ENCODE measurements at regions not wholly inside any gene's neighbourhood (a gene's known extent, or its start where the extent isn't known, plus 50 kb on each side); places are given as distances from the start of the nearest gene placed in this dataset.

DNA sequence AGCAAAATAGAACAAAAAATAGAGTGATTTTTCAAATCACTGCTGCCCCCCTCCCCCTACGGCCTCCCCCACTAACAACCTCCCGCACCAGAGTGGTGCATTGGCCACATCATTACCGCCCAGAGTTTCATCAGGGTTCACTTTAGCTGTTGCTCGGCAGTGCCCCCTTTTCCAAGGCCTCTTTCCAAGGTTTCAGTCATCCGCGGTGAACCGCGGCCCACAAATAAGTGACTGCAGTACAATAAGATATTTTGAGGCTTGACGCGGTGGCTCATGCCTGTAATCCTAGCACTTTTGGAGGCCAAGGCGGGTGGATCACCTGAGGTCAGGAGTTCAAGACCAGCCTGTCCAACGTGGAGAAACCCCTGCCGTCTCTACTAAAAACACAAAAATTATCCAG, 180.0 kb downstream of the MAF start:
- Histone ChIP-seq H2AFZ (ENCODE audit: low read depth, low read length) (no peak overlapping the region), H4K20me1 (ENCODE audit: insufficient read depth, low read length) (no peaks in the 10 kb centered on the region), H3K36me3 (ENCODE audit: insufficient read depth, low read length) (no peaks in the 10 kb centered on the region), H3K4me1 (ENCODE audit: insufficient read depth, low read length) (no peaks in the 10 kb centered on the region), H3K27ac (ENCODE audit: low read depth, low read length) (no peak overlapping the region), H3K9me3 (ENCODE audit: insufficient read depth, low read depth, low read length) (no peaks in the 10 kb centered on the region), H3K27me3 (ENCODE audit: insufficient read depth, low read length) (no peaks in the 10 kb centered on the region), H3K79me2 (ENCODE audit: insufficient read depth, low read length) (no peaks in the 10 kb centered on the region), H3K9ac (ENCODE audit: low read length) (no peak overlapping the region), H3K4me2 (ENCODE audit: low read length) (no peak overlapping the region), H3K4me3 (ENCODE audit: insufficient read depth, low read depth, low read length) (no peak overlapping the region)
- Mint-ChIP-seq H3K9me3 (ENCODE audit: unreplicated experiment) (no peaks in the 10 kb centered on the region), H3K36me3 (ENCODE audit: low read depth, unreplicated experiment) (peaks cover 1% of the 10 kb centered on the region), H3K4me1 (ENCODE audit: low read depth, unreplicated experiment) (no peaks in the 10 kb centered on the region), H3K27me3 (ENCODE audit: low read depth, unreplicated experiment) (peaks cover 6% of the 10 kb centered on the region), H3K27ac (ENCODE audit: unreplicated experiment) (no peak overlapping the region), H3K4me3 (ENCODE audit: unreplicated experiment) (no peak overlapping the region)
- FAIRE-seq (no peak), DNase-seq (ENCODE audit: low read depth) (no peak)
- TF ChIP-seq, protein P1, sequence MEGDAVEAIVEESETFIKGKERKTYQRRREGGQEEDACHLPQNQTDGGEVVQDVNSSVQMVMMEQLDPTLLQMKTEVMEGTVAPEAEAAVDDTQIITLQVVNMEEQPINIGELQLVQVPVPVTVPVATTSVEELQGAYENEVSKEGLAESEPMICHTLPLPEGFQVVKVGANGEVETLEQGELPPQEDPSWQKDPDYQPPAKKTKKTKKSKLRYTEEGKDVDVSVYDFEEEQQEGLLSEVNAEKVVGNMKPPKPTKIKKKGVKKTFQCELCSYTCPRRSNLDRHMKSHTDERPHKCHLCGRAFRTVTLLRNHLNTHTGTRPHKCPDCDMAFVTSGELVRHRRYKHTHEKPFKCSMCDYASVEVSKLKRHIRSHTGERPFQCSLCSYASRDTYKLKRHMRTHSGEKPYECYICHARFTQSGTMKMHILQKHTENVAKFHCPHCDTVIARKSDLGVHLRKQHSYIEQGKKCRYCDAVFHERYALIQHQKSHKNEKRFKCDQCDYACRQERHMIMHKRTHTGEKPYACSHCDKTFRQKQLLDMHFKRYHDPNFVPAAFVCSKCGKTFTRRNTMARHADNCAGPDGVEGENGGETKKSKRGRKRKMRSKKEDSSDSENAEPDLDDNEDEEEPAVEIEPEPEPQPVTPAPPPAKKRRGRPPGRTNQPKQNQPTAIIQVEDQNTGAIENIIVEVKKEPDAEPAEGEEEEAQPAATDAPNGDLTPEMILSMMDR (IDR thresholded peaks at IDR 0.05; ENCODE audit: insufficient read depth, low read depth, low read length): no peak
- no peak for TF ChIP-seq EZH2 (IDR thresholded peaks at IDR 0.05; ENCODE audit: insufficient read depth, low read length)

DNA sequence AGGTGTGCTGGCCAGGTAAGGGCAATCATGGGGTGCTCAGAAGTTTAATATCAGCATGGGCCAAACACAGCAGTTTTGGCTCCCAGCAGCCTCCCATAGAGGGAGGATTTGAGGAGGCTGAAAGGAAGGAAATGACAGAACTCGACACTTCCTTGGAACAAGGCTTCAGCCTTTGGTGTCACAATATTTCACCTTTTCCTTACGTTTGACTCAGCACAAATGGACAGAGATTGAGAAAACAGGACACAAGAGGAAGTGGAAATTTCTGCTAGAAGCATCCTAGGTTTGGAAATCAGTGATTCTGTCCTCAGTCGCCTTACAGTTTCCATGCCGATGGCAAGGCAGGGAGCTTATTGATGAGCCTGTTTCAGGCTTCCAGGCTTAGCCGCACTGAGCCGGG, 181.4 kb downstream of the MAF start:
- no peak overlapping the region for H3K4me3 ChIP-seq (ENCODE audit: insufficient read depth, low read depth, low read length)
- H3K79me2 ChIP-seq (ENCODE audit: insufficient read depth, low read length): no peaks in the 10 kb centered on the region
- Mint-ChIP-seq H3K4me1 (ENCODE audit: low read depth, unreplicated experiment) (no peaks in the 10 kb centered on the region), H3K27me3 (ENCODE audit: low read depth, unreplicated experiment) (peaks cover 10% of the 10 kb centered on the region), H3K9me3 (ENCODE audit: unreplicated experiment) (no peaks in the 10 kb centered on the region), H3K36me3 (ENCODE audit: low read depth, unreplicated experiment) (peaks cover 1% of the 10 kb centered on the region), H3K27ac (ENCODE audit: unreplicated experiment) (no peak overlapping the region), H3K4me3 (ENCODE audit: unreplicated experiment) (no peak overlapping the region)
- FAIRE-seq (no peak), DNase-seq (ENCODE audit: low read depth) (no peak)
- H3K4me2 ChIP-seq (ENCODE audit: low read length): no peak overlapping the region
- H3K27me3 ChIP-seq (ENCODE audit: insufficient read depth, low read length): no peaks in the 10 kb centered on the region
- TF ChIP-seq, protein P1 (IDR thresholded peaks at IDR 0.05; ENCODE audit: insufficient read depth, low read depth, low read length): no peak
- no peak for TF ChIP-seq EZH2 (IDR thresholded peaks at IDR 0.05; ENCODE audit: insufficient read depth, low read length)
- no peaks in the 10 kb centered on the region for H3K4me1 ChIP-seq (ENCODE audit: insufficient read depth, low read length)
- H4K20me1 ChIP-seq (ENCODE audit: insufficient read depth, low read length): no peaks in the 10 kb centered on the region
- H3K9ac ChIP-seq (ENCODE audit: low read length): no peak overlapping the region
- H3K9me3 ChIP-seq (ENCODE audit: insufficient read depth, low read depth, low read length): no peaks in the 10 kb centered on the region
- no peak overlapping the region for H3K27ac ChIP-seq (ENCODE audit: low read depth, low read length)
- H2AFZ ChIP-seq (ENCODE audit: low read depth, low read length): no peak overlapping the region
- no peaks in the 10 kb centered on the region for H3K36me3 ChIP-seq (ENCODE audit: insufficient read depth, low read length)

DNA sequence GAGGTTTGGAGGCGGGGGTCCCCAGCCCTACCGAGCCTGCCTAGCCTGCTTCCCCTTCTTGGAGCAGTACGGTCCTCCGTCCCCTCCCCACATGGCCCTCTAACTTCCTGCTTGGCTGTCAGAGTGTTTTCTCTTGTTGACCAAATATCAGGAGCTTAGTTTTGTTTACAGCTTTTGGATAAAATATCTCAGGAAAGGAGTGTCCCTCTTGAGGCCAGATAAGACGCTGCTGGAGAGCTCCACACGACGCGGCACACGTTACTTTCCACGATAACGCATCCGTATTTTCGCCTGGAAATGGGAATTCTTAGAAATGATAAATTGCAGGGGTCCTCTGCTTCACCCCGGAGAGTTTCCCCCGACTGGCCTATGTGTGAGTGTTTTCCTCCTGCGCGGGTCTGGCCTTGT, 182.9 kb downstream of the MAF start:
- Histone ChIP-seq H3K79me2 (ENCODE audit: insufficient read depth, low read length) (no peaks in the 10 kb centered on the region), H3K9ac (ENCODE audit: low read length) (no peak overlapping the region), H3K27me3 (ENCODE audit: insufficient read depth, low read length) (no peaks in the 10 kb centered on the region), H3K9me3 (ENCODE audit: insufficient read depth, low read depth, low read length) (no peaks in the 10 kb centered on the region), H3K27ac (ENCODE audit: low read depth, low read length) (no peak overlapping the region), H3K36me3 (ENCODE audit: insufficient read depth, low read length) (no peaks in the 10 kb centered on the region), H2AFZ (ENCODE audit: low read depth, low read length) (no peak overlapping the region), H3K4me3 (ENCODE audit: insufficient read depth, low read depth, low read length) (no peak overlapping the region), H4K20me1 (ENCODE audit: insufficient read depth, low read length) (no peaks in the 10 kb centered on the region), H3K4me2 (ENCODE audit: low read length) (no peak overlapping the region), H3K4me1 (ENCODE audit: insufficient read depth, low read length) (no peaks in the 10 kb centered on the region)
- DNase-seq (ENCODE audit: low read depth) (no peak), FAIRE-seq (no peak)
- Mint-ChIP-seq H3K27ac (ENCODE audit: unreplicated experiment) (no peak overlapping the region), H3K9me3 (ENCODE audit: unreplicated experiment) (no peaks in the 10 kb centered on the region), H3K4me1 (ENCODE audit: low read depth, unreplicated experiment) (no peaks in the 10 kb centered on the region), H3K4me3 (ENCODE audit: unreplicated experiment) (no peak overlapping the region), H3K36me3 (ENCODE audit: low read depth, unreplicated experiment) (peaks cover 1% of the 10 kb centered on the region), H3K27me3 (ENCODE audit: low read depth, unreplicated experiment) (peaks cover 10% of the 10 kb centered on the region)
- TF ChIP-seq, protein P1 (IDR thresholded peaks at IDR 0.05; ENCODE audit: insufficient read depth, low read depth, low read length): no peak
- no peak for TF ChIP-seq EZH2 (IDR thresholded peaks at IDR 0.05; ENCODE audit: insufficient read depth, low read length)
